H1 (cell line): ENCODE measurements at regions not wholly inside any gene's neighbourhood (a gene's known extent, or its start where the extent isn't known, plus 50 kb on each side); places are given as distances from the start of the nearest gene placed in this dataset.

Experiments
- BRCA1 ChIP-seq: IDR thresholded peaks from 2 replicates; pipeline ENCODE4 v1.6.1; 2012; ENCODE audit warnings: low read depth, low read length, improper control_type of control experiment
- KDM4A ChIP-seq: IDR thresholded peaks from one replicate; pipeline ENCODE4 v1.7.1; 2012; ENCODE audit warnings: low read depth, mild to moderate bottlenecking, moderate library complexity, low read length, inconsistent platforms; ENCODE audit not compliant: severe bottlenecking
- POLR2A ChIP-seq, 2 experiments: IDR thresholded peaks; 1 replicate in 1 of 2; 2 replicates in 1 of 2; pipeline ENCODE4 v1.6.1; 2011; ENCODE audit warnings: low read depth in 2 of 2, low read length in 2 of 2, mild to moderate bottlenecking in 2 of 2; ENCODE audit errors: control extremely low read depth in 1 of 2
- RAD21 ChIP-seq, 2 experiments: IDR thresholded peaks in 1 of 2; conservative IDR thresholded peaks in 1 of 2; 2 replicates each; pipeline ENCODE4 v1.6.1; 2011; ENCODE audit warnings: low read depth in 2 of 2, low read length in 2 of 2, improper control_type of control experiment in 1 of 2, inconsistent platforms in 1 of 2, mild to moderate bottlenecking in 1 of 2, moderate library complexity in 1 of 2
- SAP30 ChIP-seq: fragments of 300-600 bp; sonication (generic); IDR thresholded peaks from 2 replicates; pipeline ENCODE4 v1.7.1; 2012; ENCODE audit warnings: low read length, moderate library complexity, mild to moderate bottlenecking, inconsistent platforms; ENCODE audit not compliant: insufficient read depth, insufficient replicate concordance

DNA sequence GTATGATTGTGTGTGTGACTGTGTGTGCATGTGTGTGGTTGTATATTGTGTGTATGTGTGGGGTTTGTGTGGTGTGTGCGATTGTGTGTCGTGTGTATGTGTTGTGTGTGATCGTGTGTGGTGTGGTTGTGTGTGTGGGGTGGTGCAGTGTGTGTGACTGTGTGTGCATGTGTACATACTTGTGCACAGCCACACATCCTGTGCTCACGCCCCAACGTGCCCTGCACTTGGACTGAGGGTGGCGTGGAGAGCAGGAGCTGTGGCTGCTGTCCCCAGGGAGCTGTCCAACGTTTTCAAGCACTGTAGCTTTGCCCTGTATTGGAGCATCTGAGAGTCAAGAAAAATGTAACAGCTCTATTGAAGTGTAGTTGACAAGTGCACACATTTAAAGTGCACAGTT is 243.2 kb upstream of the HDAC4 start (continued):
- no peak for TF ChIP-seq POLR2A (IDR thresholded peaks at IDR 0.05; ENCODE audit: control extremely low read depth in 1 of 2, low read depth in 2 of 2, low read length in 2 of 2)
- no peak for TF ChIP-seq KDM4A
- no peak for TF ChIP-seq SAP30
- TF ChIP-seq RAD21 (IDR thresholded peaks at IDR 0.05 in 1 of 2, conservative IDR thresholded peaks at IDR 0.05 in 1 of 2; ENCODE audit: low read depth in 2 of 2, low read length in 2 of 2), result no peak
- no peak for TF ChIP-seq BRCA1
